GM12891 (cell line): ENCODE measurements at regions not wholly inside any gene's neighbourhood (a gene's known extent, or its start where the extent isn't known, plus 50 kb on each side); places are given as distances from the start of the nearest gene placed in this dataset.

ENCODE experiments used
- DNase-seq: peaks from one replicate; pipeline ENCODE4 v3.0.0; 2011; ENCODE audit warnings: low spot score; ENCODE audit not compliant: insufficient read length
- FAIRE-seq: peaks from 2 replicates; lab custom pipeline; 2011; peaks lifted over from hg19 to GRCh38; lab: Jason Lieb, UNC
- PAX5 ChIP-seq: IDR thresholded peaks from 2 replicates; pipeline ENCODE4 v1.6.1; 2011; ENCODE audit warnings: low read length, moderate library complexity, mild to moderate bottlenecking; ENCODE audit not compliant: insufficient read depth, severe bottlenecking
- POLR2A ChIP-seq: IDR thresholded peaks from 2 replicates; pipeline ENCODE4 v1.6.1; 2011; ENCODE audit warnings: low read depth, low read length, control low read depth
- POLR2AphosphoS5 ChIP-seq: IDR thresholded peaks from 2 replicates; pipeline ENCODE4 v1.6.1; 2011; ENCODE audit warnings: low read depth, low read length, control low read depth
- POU2F2 ChIP-seq: IDR thresholded peaks from 2 replicates; pipeline ENCODE4 v1.6.1; 2011; ENCODE audit warnings: low read depth, mild to moderate bottlenecking, control low read depth, low read length, moderate library complexity
- SPI1 ChIP-seq: IDR thresholded peaks from 2 replicates; pipeline ENCODE4 v1.6.1; 2011; ENCODE audit warnings: low read depth, low read length, control low read depth
- TAF1 ChIP-seq: IDR thresholded peaks from 2 replicates; pipeline ENCODE4 v1.6.1; 2011; ENCODE audit warnings: low read depth, low read length, control low read depth

GRCh38 chr4:81839347-81840042, 367.8 kb upstream of the RASGEF1B start:
- no peak for TF ChIP-seq POLR2AphosphoS5
- TF ChIP-seq TAF1: no peak
- no peak for TF ChIP-seq POLR2A
- TF ChIP-seq POU2F2: no peak
- no peak for TF ChIP-seq PAX5
- no peak for TF ChIP-seq SPI1
- DNase-seq: no peak
- FAIRE-seq: no peak

DNA sequence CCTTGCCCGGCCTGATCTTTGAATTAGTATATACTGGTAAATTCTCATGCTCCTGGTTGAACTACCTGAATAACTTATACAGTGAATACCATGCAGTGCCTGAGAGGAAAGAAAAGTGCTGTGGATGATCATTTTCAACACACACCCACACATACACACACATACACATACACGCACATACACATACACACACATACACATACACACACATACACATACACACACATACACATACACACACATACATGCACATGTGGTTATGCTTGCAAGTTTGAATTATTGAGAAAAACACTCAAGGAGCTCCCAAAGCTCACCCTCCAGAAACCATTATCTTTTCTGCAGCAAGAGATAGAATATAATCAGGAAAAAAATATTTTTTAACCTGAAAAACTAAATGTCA, 366.9 kb upstream of the RASGEF1B start:
- FAIRE-seq (no peak), DNase-seq (no peak)
- TF ChIP-seq PAX5: no peak

GRCh38 chr4:81836716-81837115, 365.0 kb upstream of the RASGEF1B start:
- FAIRE-seq (no peak), DNase-seq (no peak)
- no peak for TF ChIP-seq PAX5

DNA sequence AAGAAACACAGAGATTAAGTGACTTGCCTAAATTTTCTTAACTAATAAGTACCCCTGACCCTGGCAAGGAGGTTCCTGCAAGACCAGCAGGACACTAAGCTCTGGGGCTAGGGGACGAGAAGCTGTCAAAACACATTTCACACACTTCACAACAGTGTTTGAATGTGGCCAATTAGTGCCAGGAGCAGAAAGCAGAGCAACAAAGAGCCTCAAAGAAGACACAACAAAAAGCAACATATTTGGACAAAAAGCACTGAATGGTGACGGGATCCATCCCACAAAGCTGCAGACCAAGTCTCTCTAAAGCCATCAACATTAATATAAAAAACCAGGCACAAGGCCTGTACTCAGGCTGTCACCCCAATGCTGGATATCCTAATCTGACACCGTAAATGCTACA, 361.9 kb upstream of the RASGEF1B start:
- DNase-seq: no peak
- no peak for TF ChIP-seq POLR2AphosphoS5
- no peak for TF ChIP-seq SPI1
- TF ChIP-seq POLR2A: no peak
- TF ChIP-seq PAX5: no peak
- no peak for TF ChIP-seq TAF1
- no peak for TF ChIP-seq POU2F2
- no peak for FAIRE-seq

GRCh38 chr4:81828991-81829390, 357.3 kb upstream of the RASGEF1B start:
- FAIRE-seq (no peak), DNase-seq (no peak)
- TF ChIP-seq POU2F2 (no peak), POLR2AphosphoS5 (no peak), TAF1 (no peak), PAX5 (no peak), SPI1 (no peak), POLR2A (no peak)

DNA sequence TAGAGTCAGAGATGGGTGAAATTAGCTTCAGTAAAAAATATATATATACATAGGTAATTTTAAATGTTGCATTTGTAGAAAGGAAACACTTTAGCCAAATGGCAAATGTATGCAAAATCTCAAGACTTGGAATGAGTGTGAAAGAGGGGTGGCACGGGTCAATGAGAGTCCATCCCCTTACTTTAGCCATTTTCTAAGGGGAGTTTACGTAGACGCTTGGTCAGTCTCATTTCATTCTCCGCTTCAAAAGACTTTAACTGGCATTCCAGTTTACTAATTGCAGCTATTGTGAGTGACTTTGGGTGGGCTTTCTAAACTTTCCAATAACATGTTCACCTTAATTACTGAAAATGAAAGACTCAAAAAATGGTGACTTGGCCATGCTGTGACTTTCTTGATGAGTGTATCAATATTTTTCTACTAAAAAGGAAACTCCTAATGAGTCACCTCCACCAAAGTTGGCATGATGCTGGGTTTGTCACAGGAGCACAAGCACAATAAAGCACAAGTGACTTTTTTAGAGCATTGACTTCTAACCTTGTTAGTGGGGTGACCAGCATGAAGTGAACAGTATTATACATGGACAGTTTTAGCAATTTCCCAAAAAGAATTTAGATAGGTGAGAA, 356.0 kb upstream of the RASGEF1B start:
- FAIRE-seq (no peak), DNase-seq (no peak)
- TF ChIP-seq SPI1: no peak
- TF ChIP-seq POU2F2: no peak
- TF ChIP-seq POLR2AphosphoS5: no peak
- no peak for TF ChIP-seq PAX5

DNA sequence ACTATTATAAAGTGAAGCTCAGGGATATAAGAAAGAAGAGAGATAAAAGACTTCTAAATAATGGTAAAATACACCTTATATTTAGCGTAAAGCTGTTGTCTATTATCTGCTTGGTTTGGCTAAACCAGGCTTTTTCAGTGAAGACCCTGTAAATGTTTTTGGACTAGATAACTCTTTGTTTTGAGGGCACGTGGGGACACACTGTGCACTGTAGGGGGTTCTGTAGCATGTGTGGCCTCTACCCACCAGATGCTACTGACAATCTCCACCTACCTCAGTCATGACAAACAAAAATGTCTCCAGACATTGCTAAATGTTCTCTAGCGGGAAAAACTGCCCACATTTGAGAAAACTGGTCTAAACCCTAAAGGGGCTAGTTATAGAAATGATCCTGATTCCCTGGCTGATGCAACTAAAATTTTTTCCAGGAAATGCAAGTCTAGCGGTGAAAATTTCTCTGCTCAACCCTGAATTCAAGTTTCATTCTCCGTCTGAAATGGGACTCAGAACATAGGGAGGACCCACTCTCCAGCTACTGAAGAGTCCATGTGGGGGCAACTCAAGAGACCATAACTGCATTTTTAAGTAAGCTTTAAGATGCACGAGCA, 355.2 kb upstream of the RASGEF1B start:
- DNase-seq (no peak), FAIRE-seq (no peak)
- no peak for TF ChIP-seq POU2F2
- TF ChIP-seq PAX5: no peak
- no peak for TF ChIP-seq POLR2A
- no peak for TF ChIP-seq TAF1
- no peak for TF ChIP-seq POLR2AphosphoS5
- TF ChIP-seq SPI1: no peak

- FAIRE-seq (no peak), DNase-seq (no peak)
- TF ChIP-seq POLR2A (no peak), POU2F2 (no peak), TAF1 (no peak), POLR2AphosphoS5 (no peak), PAX5 (no peak), SPI1 (no peak)
Measured at GRCh38 chr4:81826335-81826734, 354.6 kb upstream of the RASGEF1B start.

- no peak for DNase-seq
- no peak for FAIRE-seq
- TF ChIP-seq TAF1 (no peak), POU2F2 (no peak), SPI1 (no peak), POLR2AphosphoS5 (no peak), PAX5 (no peak), POLR2A (no peak)
Measured at GRCh38 chr4:81818385-81818920, 346.7 kb upstream of the RASGEF1B start.
